HG02759 (cell line): ENCODE measurements at regions not wholly inside any gene's neighbourhood (a gene's known extent, or its start where the extent isn't known, plus 50 kb on each side); places are given as distances from the start of the nearest gene placed in this dataset.

Experiments used
- ATAC-seq: cut with Tn5 transposase; IDR thresholded peaks from one replicate; pipeline ENCODE4 v1.9.1; 2021; ENCODE audit warnings: mild to moderate bottlenecking, moderate library complexity; ENCODE audit not compliant: unreplicated experiment

DNA sequence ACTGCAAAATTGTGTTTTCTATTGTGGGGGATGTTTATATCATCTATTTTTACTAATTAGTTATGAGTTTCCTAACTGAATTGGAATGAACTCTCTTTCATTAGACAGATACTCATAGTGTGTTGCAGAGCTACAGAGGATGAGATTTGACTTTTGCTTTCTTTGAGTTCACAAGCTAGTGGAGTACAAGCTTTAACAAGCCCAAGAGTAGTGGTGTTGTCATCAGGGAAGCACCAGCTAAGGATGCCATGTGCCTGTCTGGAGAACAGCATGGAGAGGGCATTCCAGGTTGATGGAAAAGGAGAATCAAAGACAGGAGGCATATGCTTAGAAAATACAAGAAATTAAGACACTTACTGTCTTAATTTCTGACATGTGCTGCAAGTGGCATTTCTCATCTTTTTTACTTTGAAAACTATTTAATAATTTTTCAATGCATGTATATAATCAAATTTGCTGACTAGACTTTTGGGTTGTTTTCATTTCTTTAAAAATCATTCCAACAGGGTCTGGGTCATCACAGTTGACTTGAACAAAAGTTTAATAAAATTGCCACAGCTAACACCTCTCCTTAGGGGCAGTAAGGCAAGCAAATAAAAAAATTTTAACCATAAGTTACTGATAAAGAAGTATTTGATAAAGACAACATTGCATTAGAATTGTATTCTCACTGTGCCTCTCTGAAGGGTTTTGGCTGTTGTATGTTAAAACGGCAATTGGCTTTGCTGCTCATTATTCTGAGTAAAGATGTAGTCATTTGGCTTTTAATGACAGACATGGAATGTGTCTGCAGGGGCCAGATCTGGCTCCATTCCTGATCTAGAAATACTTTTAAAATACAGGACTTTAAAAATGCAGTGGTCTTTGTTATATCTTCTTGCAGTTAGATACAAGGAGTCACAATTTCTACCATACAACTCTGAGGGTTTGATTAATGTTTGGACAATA, 323.7 kb upstream of the CDH11 start:
- ATAC-seq, result no peak

DNA sequence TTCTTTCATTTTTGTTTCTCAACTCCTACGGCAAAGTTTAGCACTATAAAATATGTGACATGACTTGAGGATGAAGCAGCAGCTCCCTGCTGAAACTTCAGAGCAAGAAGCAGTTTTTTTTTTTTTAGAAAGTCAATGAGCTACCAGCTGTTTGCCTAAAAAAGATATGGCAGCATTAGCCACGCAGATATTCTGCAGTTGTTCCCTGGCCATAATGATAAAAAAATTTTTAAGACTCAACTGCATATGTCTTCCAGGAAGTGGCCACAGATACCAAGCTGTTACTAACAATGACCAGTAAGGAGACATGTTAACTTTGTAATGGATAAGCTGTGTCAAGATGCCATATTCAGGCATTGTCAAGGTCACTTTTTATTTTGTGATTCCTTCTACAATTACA, 319.6 kb upstream of the CDH11 start:
- ATAC-seq, result no peak

DNA sequence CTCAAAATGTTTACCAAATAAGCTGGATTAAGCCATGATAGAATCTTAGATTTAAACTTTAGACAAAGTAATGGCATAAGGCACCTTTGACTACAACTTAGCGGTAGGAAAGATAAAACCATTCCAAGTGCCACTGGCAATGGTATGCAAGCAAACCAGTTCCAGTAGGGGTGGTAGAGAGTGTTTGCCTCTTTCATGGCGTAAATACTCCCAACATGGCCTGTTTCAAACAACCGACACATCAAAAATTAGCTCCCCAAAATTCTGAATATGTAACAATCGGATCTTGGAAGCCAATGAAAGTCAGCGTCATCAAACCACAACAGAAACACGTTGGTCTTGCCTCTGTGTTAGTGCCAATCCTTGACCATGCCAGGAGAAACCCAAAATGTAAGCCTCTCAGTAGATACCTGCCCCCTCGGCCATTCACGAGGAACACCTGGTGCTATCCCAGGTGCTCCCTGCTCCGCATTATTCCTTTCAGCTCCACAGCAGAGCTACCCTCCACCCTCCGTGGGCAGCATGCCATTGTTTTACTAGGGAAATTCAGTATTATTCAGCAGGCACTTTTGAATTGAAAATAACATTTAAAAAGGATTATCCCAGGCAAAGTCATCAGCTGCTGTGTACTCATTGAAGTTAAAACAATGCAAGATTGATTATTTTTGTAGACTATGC, 307.8 kb upstream of the CDH11 start:
- ATAC-seq, result no peak

DNA sequence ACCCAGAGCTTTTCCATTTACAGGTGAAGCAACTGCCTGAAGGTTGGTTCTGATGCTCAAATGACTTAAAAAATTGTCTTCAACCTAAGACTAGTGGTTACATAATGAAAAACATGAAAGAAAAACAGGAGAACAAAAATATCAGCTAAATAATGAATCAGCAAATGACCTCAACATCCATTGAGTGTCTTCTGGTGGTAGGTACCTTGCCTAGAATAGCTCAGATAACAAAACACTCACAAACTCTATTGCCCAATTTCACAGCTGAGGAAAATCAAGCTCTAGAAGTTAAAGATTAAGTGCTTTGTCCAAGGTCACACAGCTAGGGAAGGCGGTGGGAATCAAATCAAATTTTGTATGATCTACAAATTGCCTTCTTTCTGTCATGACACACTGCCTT, 304.6 kb upstream of the CDH11 start:
- no peak for ATAC-seq

DNA sequence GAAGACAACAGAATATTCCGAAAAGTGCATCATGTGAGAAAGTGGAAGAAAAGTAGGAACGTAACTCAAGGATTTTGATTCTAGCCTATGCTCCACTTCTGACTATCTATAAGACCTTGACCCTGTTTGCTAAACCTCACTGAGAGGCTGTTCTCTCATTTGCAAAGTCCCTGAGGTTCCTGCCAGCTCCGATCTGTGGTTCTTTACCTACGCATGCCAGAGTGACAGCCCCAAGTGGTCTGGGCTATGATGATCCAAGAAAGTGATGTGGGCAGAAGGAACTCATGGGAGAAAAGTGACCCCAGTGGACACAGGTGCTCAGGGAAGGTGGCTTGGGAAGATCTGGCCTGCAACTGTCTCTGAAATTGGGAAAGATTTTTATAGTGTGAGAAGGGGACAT, 301.1 kb upstream of the CDH11 start:
- ATAC-seq, result no peak

DNA sequence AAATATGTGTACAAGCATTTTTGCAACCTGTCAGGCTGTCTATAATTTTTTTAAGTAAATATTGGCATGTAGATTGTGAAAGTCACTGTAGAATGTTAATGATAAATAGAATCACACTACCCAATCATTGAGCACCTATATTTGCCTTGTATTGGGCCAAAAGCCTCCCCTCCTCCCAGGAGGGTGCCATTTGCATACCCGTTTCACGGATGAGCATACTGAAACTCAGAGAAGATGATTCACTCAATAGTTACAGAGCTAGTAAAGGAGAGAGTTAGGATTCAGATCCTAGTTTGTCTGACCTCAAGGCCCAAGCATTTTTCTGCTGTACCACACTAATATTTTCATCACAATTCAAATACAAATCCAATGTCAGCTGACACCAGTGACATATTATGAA, 299.7 kb upstream of the CDH11 start:
- no peak for ATAC-seq

DNA sequence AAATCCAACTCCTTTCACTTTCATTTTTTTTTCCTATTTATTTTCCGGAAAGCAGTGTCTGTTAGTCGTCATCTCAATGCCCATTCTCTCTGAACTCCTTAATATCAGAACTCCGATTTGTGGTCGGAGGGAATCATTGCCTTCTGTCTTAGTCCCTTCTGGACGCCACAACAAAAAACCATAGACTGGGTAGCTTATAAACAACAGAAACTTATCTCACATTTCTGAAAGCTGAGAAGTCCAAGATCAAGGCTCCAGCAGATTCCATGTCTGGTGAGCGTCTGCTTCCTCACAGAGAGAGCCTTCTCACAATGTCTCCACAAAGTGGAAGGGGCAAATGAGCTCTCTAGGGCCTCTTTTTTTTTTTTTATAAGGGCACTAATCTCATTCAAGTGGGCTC, 296.6 kb upstream of the CDH11 start:
- ATAC-seq, result no peak

DNA sequence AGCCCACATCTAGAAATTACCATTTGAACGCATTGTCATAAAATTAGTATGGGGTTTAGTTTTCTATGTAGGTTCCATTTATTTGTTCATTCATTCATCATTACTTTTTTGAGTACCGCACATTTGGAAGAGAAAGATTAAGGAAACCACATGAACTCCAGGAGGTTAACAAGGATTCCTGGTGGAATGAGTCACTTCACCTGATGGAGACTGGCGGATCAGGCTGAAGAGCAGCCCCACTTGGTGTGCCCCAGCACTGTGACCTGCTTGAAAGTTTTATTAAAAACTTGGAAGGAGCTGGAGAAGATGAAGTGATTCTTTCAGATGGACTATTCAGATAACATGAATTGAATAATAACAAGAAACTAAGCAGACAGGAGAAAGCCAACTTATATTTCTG, 293.6 kb upstream of the CDH11 start:
- ATAC-seq, result no peak

DNA sequence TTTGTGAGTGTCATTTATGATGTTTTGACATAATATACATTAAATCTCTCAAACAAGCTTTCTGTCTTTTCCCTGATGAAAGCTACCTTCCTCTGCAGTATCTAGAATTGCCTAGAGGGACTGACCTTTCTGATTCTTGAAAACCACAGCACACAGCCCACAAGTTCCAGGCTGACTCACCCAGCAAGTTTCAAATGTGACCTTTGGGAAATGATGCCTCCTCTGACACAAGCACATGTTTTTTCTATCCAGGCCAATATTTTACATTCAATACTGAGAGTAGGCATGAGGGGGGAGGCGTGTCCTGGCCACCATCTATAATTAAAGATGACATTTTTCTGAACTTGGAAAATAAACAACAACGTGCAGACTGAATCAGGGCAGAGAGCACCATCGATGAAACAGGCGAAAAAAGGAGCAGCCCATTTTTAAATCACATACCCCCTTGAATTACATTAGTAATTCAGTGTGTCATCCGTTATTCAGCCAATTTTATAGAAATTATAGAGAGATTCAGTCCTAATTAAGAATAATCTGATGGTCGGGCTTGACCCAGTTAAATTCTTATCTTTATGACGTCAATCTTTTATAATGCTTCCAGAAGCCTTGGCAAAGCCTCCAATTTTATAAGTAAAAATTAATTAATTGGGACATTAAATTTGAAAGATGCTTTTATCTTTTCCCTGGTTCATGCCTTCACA, 292.6 kb upstream of the CDH11 start:
- no peak for ATAC-seq

DNA sequence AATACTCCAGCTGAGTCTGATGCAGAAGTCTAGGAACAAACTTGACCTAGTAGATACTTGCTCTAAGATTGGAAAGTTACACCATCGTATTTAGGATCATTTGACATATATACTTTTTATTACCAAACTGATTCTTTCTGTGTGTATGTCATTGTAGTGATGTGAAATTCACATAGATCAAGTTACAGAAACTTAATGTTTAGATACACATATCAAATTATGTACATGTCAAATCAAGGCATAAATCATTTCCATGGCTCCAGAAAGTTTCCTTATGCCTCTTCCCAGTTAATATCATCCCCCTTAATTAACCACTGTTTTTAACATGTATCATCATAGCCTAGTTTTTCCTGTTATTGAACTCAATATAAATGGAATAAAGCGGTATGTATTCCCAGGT, 292.0 kb upstream of the CDH11 start:
- ATAC-seq, result no peak

DNA sequence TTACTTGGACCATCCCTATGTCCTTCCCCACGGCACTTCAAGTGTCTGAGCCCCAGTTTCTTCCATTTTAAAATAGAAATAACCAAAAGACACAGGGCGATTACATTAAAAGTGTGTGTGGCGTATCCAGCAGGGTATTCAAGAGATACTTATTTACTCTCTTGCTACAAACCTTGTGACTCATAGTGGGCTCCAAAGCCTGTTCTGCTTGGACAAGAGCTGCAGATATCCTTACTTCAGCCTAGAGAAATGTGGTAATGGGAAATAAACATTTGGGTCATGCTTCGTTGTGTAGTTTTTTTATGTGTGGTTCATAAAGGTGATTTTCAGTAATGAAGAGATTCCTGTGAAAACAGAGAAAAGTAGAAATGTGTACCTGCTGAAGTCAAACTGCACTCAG, 288.9 kb upstream of the CDH11 start:
- ATAC-seq, result no peak

DNA sequence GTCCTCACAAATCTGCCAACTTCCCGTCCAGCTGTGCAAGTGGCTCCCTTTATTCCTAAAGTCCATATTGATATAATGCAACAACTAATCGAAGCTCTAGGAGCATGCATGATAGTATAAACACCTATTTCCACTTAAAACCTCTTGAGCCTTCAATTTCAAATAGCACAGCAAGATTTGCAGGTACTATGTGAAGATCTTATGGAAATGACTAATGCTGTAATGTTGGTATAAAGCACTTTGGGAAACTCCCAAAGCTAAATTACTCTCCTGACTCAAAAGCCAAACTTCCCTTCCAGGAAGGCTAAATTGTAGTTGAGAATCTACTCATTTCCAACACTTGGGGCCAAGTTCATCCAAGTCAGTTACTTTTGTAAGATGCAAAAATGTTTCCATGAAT, 287.6 kb upstream of the CDH11 start:
- ATAC-seq, result no peak

DNA sequence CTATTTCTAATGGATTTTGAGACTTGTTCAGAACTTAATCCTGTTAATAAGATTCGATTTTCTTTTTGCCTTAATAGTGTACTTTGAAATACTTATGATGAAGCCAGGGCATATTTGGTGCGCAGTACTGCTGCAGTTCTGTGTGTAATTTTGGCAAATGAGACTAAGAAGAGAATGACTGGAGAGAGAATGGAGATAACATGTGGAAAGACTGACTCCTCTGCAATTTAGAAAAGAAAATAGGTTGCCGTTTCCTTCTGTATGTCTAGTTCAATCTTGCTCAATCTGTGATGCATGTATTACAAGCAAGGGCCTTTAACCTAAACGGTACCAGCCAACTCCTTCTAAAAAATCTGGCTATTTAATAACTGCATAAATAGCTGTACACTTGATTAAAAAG, 285.1 kb upstream of the CDH11 start:
- ATAC-seq, result no peak

DNA sequence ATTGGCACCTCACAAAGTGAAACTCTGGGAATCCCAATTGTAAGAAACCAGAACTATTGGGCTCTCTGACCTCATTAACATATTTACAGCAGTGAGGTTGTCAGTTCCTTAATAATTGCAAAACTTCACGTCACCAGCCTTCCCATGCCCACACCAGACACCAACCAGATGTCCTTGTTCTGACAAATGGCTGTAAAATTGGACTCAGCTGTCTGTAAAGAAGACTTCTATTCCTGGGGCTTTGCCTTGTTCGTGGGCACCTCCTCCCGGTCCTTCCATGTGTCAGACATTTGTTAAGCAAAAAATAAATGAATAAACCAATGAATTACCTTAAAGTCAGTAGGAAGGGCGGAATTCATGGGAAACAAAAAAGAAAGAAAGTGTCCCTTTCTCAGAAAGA, 284.3 kb upstream of the CDH11 start:
- no peak for ATAC-seq

DNA sequence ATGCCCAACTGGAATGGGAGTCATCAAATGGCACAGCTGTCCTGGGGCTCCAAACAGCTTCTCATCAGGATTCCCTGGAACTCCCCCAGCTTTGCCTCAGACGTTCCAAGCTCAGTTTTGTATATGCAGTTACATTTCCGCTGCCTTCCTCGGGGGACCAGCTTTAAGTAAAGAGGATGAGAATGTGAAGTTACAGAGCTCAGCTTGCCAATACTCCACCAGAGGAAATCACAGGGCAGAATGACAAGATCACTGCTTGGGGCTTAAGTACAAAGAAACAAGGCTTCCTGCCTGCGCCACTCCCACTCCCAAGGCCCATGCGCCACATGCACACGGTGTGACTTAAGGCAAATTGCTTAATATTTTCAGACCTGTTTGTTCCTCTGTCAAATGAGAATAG, 272.4 kb upstream of the CDH11 start:
- no peak for ATAC-seq

DNA sequence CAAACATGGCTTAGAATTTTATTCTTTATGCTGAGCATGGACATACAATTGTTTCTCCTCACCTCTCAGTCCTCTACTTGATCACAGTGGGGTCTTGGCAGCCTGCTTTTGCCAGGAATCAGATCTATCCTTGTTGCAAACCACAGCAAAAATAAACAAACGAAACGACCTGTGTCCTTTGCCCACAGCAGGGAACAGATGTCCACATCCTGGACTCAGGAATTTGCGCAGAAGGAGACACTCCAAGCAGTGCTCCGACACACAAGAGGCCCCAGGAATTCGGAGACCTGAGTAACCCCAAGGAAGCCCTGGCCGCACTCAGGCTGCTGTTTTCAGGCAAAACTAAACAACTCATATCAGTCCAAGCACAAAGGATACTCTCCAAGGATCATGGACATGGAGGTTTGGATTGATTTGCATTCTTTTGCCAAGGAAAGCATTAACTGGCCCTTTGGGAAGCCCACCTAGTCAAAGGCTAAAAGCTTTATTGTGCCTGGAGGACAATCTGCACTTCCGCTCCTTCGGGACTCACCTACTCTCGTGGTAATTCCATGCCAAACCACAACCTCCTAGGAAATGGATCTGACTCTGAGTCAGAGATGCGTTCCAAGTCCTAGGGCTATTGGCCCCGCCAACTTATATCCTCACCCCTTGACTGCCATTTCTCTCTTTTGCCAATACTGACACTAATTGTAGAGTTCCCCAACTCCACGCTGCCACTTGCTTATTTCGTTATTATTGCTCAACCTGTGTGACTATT, 271.1 kb upstream of the CDH11 start:
- ATAC-seq, result no peak

DNA sequence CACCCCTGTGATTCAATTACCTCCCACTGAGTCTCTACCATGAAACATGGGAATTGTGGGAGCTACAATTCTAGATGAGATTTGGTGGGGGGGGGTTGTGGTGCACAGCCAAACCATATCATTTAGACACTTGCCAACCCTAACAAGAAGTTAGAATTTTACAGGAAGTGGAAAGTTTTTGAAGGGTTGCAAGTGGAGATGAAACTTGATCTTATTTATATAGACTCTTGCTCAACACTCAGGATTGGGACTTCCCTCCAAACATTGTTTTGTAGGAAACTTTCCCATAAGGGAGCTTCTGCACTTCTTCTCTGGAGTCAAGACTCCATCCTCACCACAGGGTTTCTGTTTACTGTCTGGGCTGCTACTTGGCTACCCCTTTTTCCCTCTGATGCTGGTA, 266.7 kb upstream of the CDH11 start:
- ATAC-seq, result no peak

DNA sequence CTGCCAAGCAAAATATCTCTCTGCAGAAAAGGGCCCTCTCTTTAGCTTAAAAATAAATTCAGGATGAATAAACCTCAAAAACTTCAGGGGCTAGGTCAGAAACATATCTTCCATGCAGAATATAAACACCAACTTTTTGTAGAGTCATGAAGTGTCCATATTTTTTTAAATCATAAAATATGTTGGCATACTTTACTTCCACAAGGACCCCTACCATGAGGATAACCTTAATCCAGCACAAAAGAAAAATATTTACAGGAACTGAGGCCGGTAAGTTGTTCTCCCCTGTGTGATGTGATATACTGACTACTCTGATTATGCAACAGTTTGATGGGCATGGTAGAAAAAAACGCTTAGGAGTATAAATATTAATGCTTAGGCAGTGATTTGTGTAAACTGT, 264.8 kb upstream of the CDH11 start:
- ATAC-seq, result no peak

DNA sequence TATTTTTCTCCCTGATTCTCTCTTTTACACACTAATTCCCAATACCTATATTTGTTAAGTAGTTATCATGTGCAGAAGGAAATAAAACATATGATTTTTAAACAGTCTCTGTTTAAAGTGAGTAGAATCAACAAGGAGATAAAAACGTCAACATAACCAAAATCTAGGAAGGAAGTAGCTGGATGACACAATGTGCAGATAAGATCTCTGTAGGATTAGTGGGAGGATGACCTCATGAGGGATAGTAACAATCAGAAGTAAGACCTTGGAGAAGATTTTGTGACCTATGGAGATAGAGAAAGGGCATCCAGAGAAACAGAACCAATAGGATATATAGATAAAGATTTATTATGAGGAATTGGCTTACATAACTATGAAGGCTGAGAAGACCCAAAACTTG, 262.6 kb upstream of the CDH11 start:
- no peak for ATAC-seq

DNA sequence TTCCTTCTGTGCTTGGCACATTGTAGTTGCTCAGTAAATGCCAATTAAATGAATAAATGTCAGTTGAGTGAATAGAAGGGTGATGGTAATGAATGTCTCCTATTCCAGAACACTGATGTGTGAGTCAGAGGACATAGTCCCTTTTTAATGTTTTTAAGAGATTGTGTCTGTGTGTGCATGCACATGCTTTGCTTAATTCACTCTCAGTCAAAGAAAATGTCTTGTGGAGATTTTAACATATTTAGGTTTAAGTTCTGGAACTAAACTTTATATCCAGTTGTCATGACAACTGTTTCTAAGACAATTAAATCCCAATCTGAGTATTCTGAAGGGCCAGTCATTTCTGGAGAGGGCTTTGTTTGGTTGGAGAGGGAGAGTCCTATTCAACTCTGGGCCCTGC, 255.3 kb upstream of the CDH11 start:
- ATAC-seq, result no peak

DNA sequence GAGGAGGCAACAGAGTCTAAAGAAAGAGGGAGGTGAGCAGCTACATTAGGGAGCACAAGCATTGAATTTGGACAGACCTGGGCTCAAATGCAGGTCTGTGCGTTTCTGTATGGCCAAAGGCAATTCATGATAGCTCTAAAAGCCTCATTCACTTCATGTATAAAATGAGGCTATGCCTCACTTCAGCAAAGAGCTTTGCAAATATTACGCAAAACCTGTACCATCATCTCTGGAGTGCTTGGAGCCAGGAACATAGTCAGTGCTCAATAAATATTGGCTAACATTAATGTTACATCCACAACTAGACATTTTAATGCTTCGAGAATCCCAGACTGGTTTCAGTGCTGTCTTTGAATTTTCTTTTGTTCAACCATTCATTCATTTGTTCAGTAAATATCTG, 254.7 kb upstream of the CDH11 start:
- no peak for ATAC-seq
